Stimulated activated effector memory CD8-positive, alpha-beta T cell treated with anti-CD3 and anti-CD28 coated beads, Interleukin-12 subunit alpha, Interleukin-12 subunit beta, amount 100 ng/mL, for 72 hours (primary cell): ENCODE measurements at regions not wholly inside any gene's neighbourhood (a gene's known extent, or its start where the extent isn't known, plus 50 kb on each side); places are given as distances from the start of the nearest gene placed in this dataset.
"Not testable (repeated sequence)": the region's sequence is repeated elsewhere in the genome, so short reads cannot be mapped to it uniquely, and the experiment has no call there.

Source experiments
- ATAC-seq: fragments of 150-1000 bp; cut with Tn5 transposase; 2 replicates; pipeline ENCODE4 v1.10.0; 2021
- DNase-seq, 2 donors: peaks; one replicate each; pipeline ENCODE4 v3.0.0; 2021 to 2022; ENCODE audit warnings: low spot score in 2 of 2
- H3K27ac Mint-ChIP-seq: one replicate; pipeline ENCODE4 v1.8.0; 2022; ENCODE audit warnings: mild to moderate bottlenecking, mixed read lengths
- H3K36me3 Mint-ChIP-seq: one replicate; pipeline ENCODE4 v1.8.0; 2022; ENCODE audit warnings: mild to moderate bottlenecking, mixed read lengths
- H3K4me1 Mint-ChIP-seq: one replicate; pipeline ENCODE4 v1.8.0; 2022; ENCODE audit warnings: mixed read lengths
- H3K4me3 Mint-ChIP-seq: one replicate; pipeline ENCODE4 v1.8.0; 2022; ENCODE audit warnings: mild to moderate bottlenecking, mixed read lengths
- H3K9me3 Mint-ChIP-seq: one replicate; pipeline ENCODE4 v1.8.0; 2022; ENCODE audit warnings: mixed read lengths

- ATAC-seq: no peak
- Mint-ChIP-seq H3K27ac (no peak overlapping the region), H3K4me1 (no peaks in the 10 kb centered on the region), H3K36me3 (no peaks in the 10 kb centered on the region), H3K4me3 (no peak overlapping the region), H3K9me3 (peaks cover 5% of the 10 kb centered on the region)
- DNase-seq: no peak
These were observed 421.2 kb upstream of the TENM3 start for GRCh38 chr4:181822005-181822375.

- no peaks in the 10 kb centered on the region for H3K36me3 Mint-ChIP-seq
- H3K4me1 Mint-ChIP-seq: no peaks in the 10 kb centered on the region
- no peak for ATAC-seq
- no peak overlapping the region for H3K27ac Mint-ChIP-seq
- no peak overlapping the region for H3K4me3 Mint-ChIP-seq
- H3K9me3 Mint-ChIP-seq: peaks cover 5% of the 10 kb centered on the region
- DNase-seq: no peak
These were observed 420.0 kb upstream of the TENM3 start for GRCh38 chr4:181823183-181823582.

GRCh38 chr4:181823645-181824044 is 419.6 kb upstream of the TENM3 start:
- DNase-seq (no peak), ATAC-seq (no peak)
- H3K9me3 Mint-ChIP-seq: peaks cover 5% of the 10 kb centered on the region
- H3K27ac Mint-ChIP-seq: no peak overlapping the region
- no peaks in the 10 kb centered on the region for H3K4me1 Mint-ChIP-seq
- no peak overlapping the region for H3K4me3 Mint-ChIP-seq
- H3K36me3 Mint-ChIP-seq: no peaks in the 10 kb centered on the region

- DNase-seq (no peak), ATAC-seq (no peak)
- no peaks in the 10 kb centered on the region for H3K36me3 Mint-ChIP-seq
- no peaks in the 10 kb centered on the region for H3K4me1 Mint-ChIP-seq
- no peak overlapping the region for H3K27ac Mint-ChIP-seq
- no peaks in the 10 kb centered on the region for H3K9me3 Mint-ChIP-seq
- H3K4me3 Mint-ChIP-seq: no peak overlapping the region
These were observed 417.6 kb upstream of the TENM3 start for GRCh38 chr4:181825564-181825963.

GRCh38 chr4:181827246-181827645 is 416.0 kb upstream of the TENM3 start:
- ATAC-seq: no peak
- Mint-ChIP-seq H3K4me3 (no peak overlapping the region), H3K36me3 (no peaks in the 10 kb centered on the region), H3K9me3 (no peaks in the 10 kb centered on the region), H3K4me1 (no peaks in the 10 kb centered on the region), H3K27ac (no peak overlapping the region)
- DNase-seq: no peak

- Mint-ChIP-seq H3K36me3 (no peaks in the 10 kb centered on the region), H3K27ac (no peak overlapping the region), H3K4me1 (no peaks in the 10 kb centered on the region), H3K4me3 (no peak overlapping the region), H3K9me3 (no peaks in the 10 kb centered on the region)
- no peak for DNase-seq
- peak; percentile 34 for ATAC-seq
These were observed 412.7 kb upstream of the TENM3 start for GRCh38 chr4:181830404-181831035.

- Mint-ChIP-seq H3K27ac (no peak overlapping the region), H3K4me3 (no peak overlapping the region)
These were observed 409.1 kb upstream of the TENM3 start for GRCh38 chr4:181834071-181834470.

GRCh38 chr4:181835348-181835747 is 407.9 kb upstream of the TENM3 start:
- H3K27ac Mint-ChIP-seq: no peak overlapping the region
- no peak for DNase-seq
- ATAC-seq: no peak
- peaks cover 6% of the 10 kb centered on the region for H3K9me3 Mint-ChIP-seq
- no peaks in the 10 kb centered on the region for H3K4me1 Mint-ChIP-seq
- H3K36me3 Mint-ChIP-seq: no peaks in the 10 kb centered on the region
- H3K4me3 Mint-ChIP-seq: no peak overlapping the region

More at GRCh38 chr4:181834071-181834470, 409.1 kb upstream of the TENM3 start:
- Mint-ChIP-seq H3K36me3 (no peaks in the 10 kb centered on the region), H3K9me3 (no peaks in the 10 kb centered on the region), H3K4me1 (no peaks in the 10 kb centered on the region)
- DNase-seq (no peak), ATAC-seq (no peak)

GRCh38 chr4:181838253-181838652 is 404.9 kb upstream of the TENM3 start:
- Mint-ChIP-seq H3K27ac (no peak overlapping the region), H3K9me3 (peaks cover 6% of the 10 kb centered on the region), H3K4me1 (no peaks in the 10 kb centered on the region), H3K36me3 (no peaks in the 10 kb centered on the region), H3K4me3 (no peak overlapping the region)
- no peak for ATAC-seq
- DNase-seq: no peak

GRCh38 chr4:181843797-181844196 is 399.4 kb upstream of the TENM3 start:
- H3K4me1 Mint-ChIP-seq, H3K4me3 Mint-ChIP-seq, DNase-seq, H3K27ac Mint-ChIP-seq, H3K36me3 Mint-ChIP-seq, H3K9me3 Mint-ChIP-seq, ATAC-seq: not testable (repeated sequence)

GRCh38 chr4:181845617-181846016 is 397.6 kb upstream of the TENM3 start:
- Mint-ChIP-seq H3K4me1 (no peaks in the 10 kb centered on the region), H3K27ac (no peak overlapping the region), H3K4me3 (no peak overlapping the region), H3K9me3 (peaks cover 7% of the 10 kb centered on the region), H3K36me3 (no peaks in the 10 kb centered on the region)
- ATAC-seq (no peak), DNase-seq (no peak)

GRCh38 chr4:181846934-181847333 is 396.3 kb upstream of the TENM3 start:
- Mint-ChIP-seq H3K4me3 (no peak overlapping the region), H3K27ac (no peak overlapping the region), H3K9me3 (peaks cover 10% of the 10 kb centered on the region), H3K36me3 (no peaks in the 10 kb centered on the region), H3K4me1 (no peaks in the 10 kb centered on the region)
- ATAC-seq: no peak
- DNase-seq: no peak

- DNase-seq (no peak), ATAC-seq (no peak)
- Mint-ChIP-seq H3K27ac (no peak overlapping the region), H3K9me3 (peaks cover 10% of the 10 kb centered on the region), H3K4me3 (no peak overlapping the region), H3K36me3 (no peaks in the 10 kb centered on the region), H3K4me1 (no peaks in the 10 kb centered on the region)
These were observed 394.8 kb upstream of the TENM3 start for GRCh38 chr4:181848357-181848756.

- DNase-seq: no peak
- H3K4me3 Mint-ChIP-seq: no peak overlapping the region
- no peak for ATAC-seq
- H3K4me1 Mint-ChIP-seq: no peaks in the 10 kb centered on the region
- no peaks in the 10 kb centered on the region for H3K36me3 Mint-ChIP-seq
- H3K27ac Mint-ChIP-seq: no peak overlapping the region
- H3K9me3 Mint-ChIP-seq: peaks cover 7% of the 10 kb centered on the region
These were observed 393.7 kb upstream of the TENM3 start for GRCh38 chr4:181849472-181849871.

GRCh38 chr4:181853881-181854511 is 389.2 kb upstream of the TENM3 start:
- DNase-seq: no peak
- Mint-ChIP-seq H3K4me1 (no peaks in the 10 kb centered on the region), H3K9me3 (peaks cover 22% of the 10 kb centered on the region), H3K4me3 (no peak overlapping the region), H3K27ac (no peak overlapping the region), H3K36me3 (no peaks in the 10 kb centered on the region)
- no peak for ATAC-seq

- Mint-ChIP-seq H3K36me3 (no peaks in the 10 kb centered on the region), H3K4me1 (no peaks in the 10 kb centered on the region), H3K27ac (no peak overlapping the region), H3K9me3 (peaks cover 18% of the 10 kb centered on the region), H3K4me3 (no peak overlapping the region)
- no peak for DNase-seq
- ATAC-seq: no peak
These were observed 387.9 kb upstream of the TENM3 start for GRCh38 chr4:181855307-181855706.
